22Rv1 (cell line): ENCODE measurements at regions not wholly inside any gene's neighbourhood (a gene's known extent, or its start where the extent isn't known, plus 50 kb on each side); places are given as distances from the start of the nearest gene placed in this dataset.

Experiments used
- H3K27ac ChIP-seq: fragments of 450-650 bp; 2 replicates; pipeline ENCODE4 v1.5.1; 2017
- CTCF ChIP-seq: fragments of 450-650 bp; IDR thresholded peaks from 2 replicates; pipeline ENCODE4 v1.5.1; 2017; ENCODE audit warnings: mild to moderate bottlenecking
- ZFX ChIP-seq: fragments of 450-650 bp; IDR thresholded peaks from 2 replicates; pipeline ENCODE4 v1.6.1; 2017; ENCODE audit warnings: antibody characterized with exemption, borderline replicate concordance

- TF ChIP-seq ZFX (no peak), CTCF (peak; percentile 11; the same call in 1 of the 2 replicates)
- no peak overlapping the region for H3K27ac ChIP-seq
These were observed 636.3 kb upstream of the HTR2C start for GRCh38 chrX:113947548-113947947.

- TF ChIP-seq CTCF (no peak), ZFX (no peak)
These were observed 648.4 kb upstream of the HTR2C start for GRCh38 chrX:113935518-113935917.

GRCh38 chrX:113933931-113934330, 650.0 kb upstream of the HTR2C start:
- TF ChIP-seq CTCF (no peak), ZFX (no peak)
- H3K27ac ChIP-seq = no peak overlapping the region

More at GRCh38 chrX:113935518-113935917, 648.4 kb upstream of the HTR2C start:
- no peak overlapping the region for H3K27ac ChIP-seq

- TF ChIP-seq CTCF (peak; percentile 66), ZFX (no peak)
- no peak overlapping the region for H3K27ac ChIP-seq
These were observed 654.9 kb upstream of the HTR2C start for GRCh38 chrX:113929004-113929403.

GRCh38 chrX:113920661-113921060, 663.2 kb upstream of the HTR2C start:
- H3K27ac ChIP-seq = no peak overlapping the region
- TF ChIP-seq CTCF (no peak), ZFX (no peak)

- H3K27ac ChIP-seq = no peak overlapping the region
- TF ChIP-seq CTCF (no peak), ZFX (no peak)
These were observed 664.5 kb upstream of the HTR2C start for GRCh38 chrX:113919387-113919786.

GRCh38 chrX:113906168-113906567, 677.7 kb upstream of the HTR2C start:
- no peak overlapping the region for H3K27ac ChIP-seq
- TF ChIP-seq CTCF (no peak), ZFX (no peak)
